CD4-positive, alpha-beta T cell (primary cell): ENCODE measurements at regions not wholly inside any gene's neighbourhood (a gene's known extent, or its start where the extent isn't known, plus 50 kb on each side); places are given as distances from the start of the nearest gene placed in this dataset.

Experiments used
- ATAC-seq: fragments of 200-7000 bp; cut with Tn5 transposase; one replicate; pipeline ENCODE4 v1.10.0; 2022; ENCODE audit warnings: mild to moderate bottlenecking; ENCODE audit not compliant: poor library complexity
- CTCF ChIA-PET: fragments of 350-600 bp; sonication (Branson Sonifier 250); formaldehyde crosslinking; loops from one replicate; lab custom pipeline; 2021; ENCODE audit warnings: antibody characterized with exemption, inconsistent platforms; lab: Charles Lee
- POLR2A ChIA-PET: fragments of 350-600 bp; sonication (Branson Sonifier 250); formaldehyde crosslinking; loops from one replicate; lab custom pipeline; 2021; ENCODE audit warnings: antibody characterized with exemption, inconsistent platforms; lab: Charles Lee
- DNase-seq, 14 experiments: peaks; one replicate each; pipeline ENCODE4 v3.0.0-alpha.2; 2013 to 2020; ENCODE audit warnings: mixed read lengths in 2 of 14
- H3K27ac ChIP-seq, 2 donors: one replicate each; pipeline versions ENCODE4 v1.5.1 to v1.7.0; 2013; ENCODE audit warnings: low read length in 2 of 2, low read depth in 1 of 2, mild to moderate bottlenecking in 1 of 2
- H3K27me3 ChIP-seq, 2 experiments: 1 replicate in 1 of 2; 2 replicates in 1 of 2; pipeline versions ENCODE4 v1.6.1 to v1.7.0; 2013; ENCODE audit warnings: low read length in 2 of 2, control low read depth in 1 of 2, mild to moderate bottlenecking in 1 of 2, moderate library complexity in 1 of 2; ENCODE audit not compliant: insufficient read depth in 2 of 2, control insufficient read depth in 1 of 2
- H3K36me3 ChIP-seq: one replicate; pipeline ENCODE4 v1.6.1; 2013; ENCODE audit warnings: low read length, control low read depth; ENCODE audit not compliant: insufficient read depth
- H3K4me1 ChIP-seq: one replicate; pipeline ENCODE4 v1.6.1; 2013; ENCODE audit warnings: low read length, control low read depth; ENCODE audit not compliant: insufficient read depth
- H3K4me3 ChIP-seq: one replicate; pipeline ENCODE4 v1.5.1; 2013; ENCODE audit warnings: mild to moderate bottlenecking, low read length, moderate library complexity
- H3K9me3 ChIP-seq, 2 experiments: 1 replicate in 1 of 2; 2 replicates in 1 of 2; pipeline versions ENCODE4 v1.6.1 to v1.7.0; 2013; ENCODE audit warnings: low read length in 2 of 2, mild to moderate bottlenecking in 2 of 2, control low read depth in 1 of 2, moderate library complexity in 1 of 2; ENCODE audit not compliant: control insufficient read depth in 1 of 2, insufficient read depth in 1 of 2
- H3K27ac Mint-ChIP-seq: one replicate; pipeline ENCODE4 v1.8.0; 2020; ENCODE audit warnings: mixed read lengths
- H3K27me3 Mint-ChIP-seq: one replicate; pipeline ENCODE4 v1.8.0; 2021; ENCODE audit warnings: mixed read lengths
- H3K36me3 Mint-ChIP-seq: one replicate; pipeline ENCODE4 v1.8.0; 2021; ENCODE audit warnings: low read depth, mixed read lengths
- H3K4me1 Mint-ChIP-seq: one replicate; pipeline ENCODE4 v1.8.0; 2021; ENCODE audit warnings: low read depth, mixed read lengths
- H3K4me3 Mint-ChIP-seq: one replicate; pipeline ENCODE4 v1.8.0; 2020; ENCODE audit warnings: mild to moderate bottlenecking, mixed read lengths
- H3K9me3 Mint-ChIP-seq: one replicate; pipeline ENCODE4 v1.8.0; 2020; ENCODE audit warnings: mixed read lengths
- intact Hi-C, 2 experiments: fragments of 100-400 bp; cut with DNase I in 1 of 2; cut with micrococcal nuclease in 1 of 2; formaldehyde crosslinking; loops; one replicate each; pipeline versions ENCODE4 v1.15.1 to v1.9.0; 2023 to 2025; cut with DNase I, micrococcal nuclease
- TF ChIP-seq, protein P1 (sequence below): fragments of 200-600 bp; IDR thresholded peaks from one replicate; pipeline ENCODE4 v1.8.0; 2022; ENCODE audit warnings: antibody characterized with exemption, mild to moderate bottlenecking

DNA sequence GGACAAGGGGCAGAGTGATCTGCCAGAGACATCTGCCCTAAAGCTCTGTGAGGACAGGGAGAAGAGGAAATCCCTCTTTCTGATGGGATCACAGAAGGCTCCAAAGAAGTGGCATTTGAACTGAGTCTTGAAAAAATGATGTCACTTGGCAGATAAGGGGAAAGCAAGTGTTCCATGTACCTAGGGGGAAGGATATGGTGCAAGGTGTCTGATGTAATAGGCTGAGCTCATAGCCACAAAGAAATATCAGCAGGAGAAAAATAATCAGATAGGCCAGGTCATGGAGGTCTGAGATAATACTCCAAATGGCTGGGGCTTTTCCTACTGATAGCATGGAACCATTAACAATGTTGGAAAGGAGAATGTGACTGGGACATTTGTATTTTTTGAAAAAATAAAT is 468.4 kb upstream of the MDFIC2 start:
- ChIA-PET CTCF (no interaction called here), POLR2A (no interaction called here)
- peaks cover 2% of the 10 kb centered on the region for H3K9me3 Mint-ChIP-seq
- no peak overlapping the region for H3K4me3 ChIP-seq
- no peak overlapping the region for H3K27ac ChIP-seq
- H3K9me3 ChIP-seq = no peaks in the 10 kb centered on the region
- no peaks in the 10 kb centered on the region for H3K36me3 Mint-ChIP-seq
- no peak overlapping the region for H3K27ac Mint-ChIP-seq
- peaks cover 4% of the 10 kb centered on the region for H3K27me3 Mint-ChIP-seq
- TF ChIP-seq, protein P1, sequence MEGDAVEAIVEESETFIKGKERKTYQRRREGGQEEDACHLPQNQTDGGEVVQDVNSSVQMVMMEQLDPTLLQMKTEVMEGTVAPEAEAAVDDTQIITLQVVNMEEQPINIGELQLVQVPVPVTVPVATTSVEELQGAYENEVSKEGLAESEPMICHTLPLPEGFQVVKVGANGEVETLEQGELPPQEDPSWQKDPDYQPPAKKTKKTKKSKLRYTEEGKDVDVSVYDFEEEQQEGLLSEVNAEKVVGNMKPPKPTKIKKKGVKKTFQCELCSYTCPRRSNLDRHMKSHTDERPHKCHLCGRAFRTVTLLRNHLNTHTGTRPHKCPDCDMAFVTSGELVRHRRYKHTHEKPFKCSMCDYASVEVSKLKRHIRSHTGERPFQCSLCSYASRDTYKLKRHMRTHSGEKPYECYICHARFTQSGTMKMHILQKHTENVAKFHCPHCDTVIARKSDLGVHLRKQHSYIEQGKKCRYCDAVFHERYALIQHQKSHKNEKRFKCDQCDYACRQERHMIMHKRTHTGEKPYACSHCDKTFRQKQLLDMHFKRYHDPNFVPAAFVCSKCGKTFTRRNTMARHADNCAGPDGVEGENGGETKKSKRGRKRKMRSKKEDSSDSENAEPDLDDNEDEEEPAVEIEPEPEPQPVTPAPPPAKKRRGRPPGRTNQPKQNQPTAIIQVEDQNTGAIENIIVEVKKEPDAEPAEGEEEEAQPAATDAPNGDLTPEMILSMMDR = no peak
- DNase-seq (no peak), ATAC-seq (no peak)
- no peaks in the 10 kb centered on the region for H3K27me3 ChIP-seq
- intact Hi-C loops = no loop called here
- H3K36me3 ChIP-seq = no peaks in the 10 kb centered on the region
- no peaks in the 10 kb centered on the region for H3K4me1 Mint-ChIP-seq
- no peaks in the 10 kb centered on the region for H3K4me1 ChIP-seq
- no peak overlapping the region for H3K4me3 Mint-ChIP-seq

DNA sequence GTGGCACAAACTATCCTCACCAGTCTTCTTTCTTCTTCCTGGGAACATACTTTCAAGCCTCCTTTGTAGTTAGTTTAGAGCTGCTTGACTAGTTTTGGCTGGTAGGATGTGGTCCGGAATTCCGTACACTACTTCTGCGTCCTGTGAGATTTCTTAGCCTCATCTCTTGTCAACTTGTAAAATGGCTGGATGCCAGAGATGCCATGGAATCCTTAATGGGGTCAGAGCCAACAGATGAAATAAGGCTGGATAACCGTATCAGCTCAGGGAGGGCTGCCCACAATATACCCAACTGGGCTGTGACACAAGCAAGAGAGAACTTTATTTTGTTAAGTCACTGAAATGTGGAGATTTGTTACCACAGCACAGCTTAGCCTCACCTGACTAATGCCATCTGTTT is 466.9 kb upstream of the MDFIC2 start:
- ChIA-PET CTCF (interaction anchor here (1.4 kb wide), 1 partner anchor 9 kb away, joined by 3 read pairs; no protein-coding TSS in a partner anchor), POLR2A (no interaction called here)
- no peaks in the 10 kb centered on the region for H3K4me1 ChIP-seq
- TF ChIP-seq, protein P1 = no peak
- peaks cover 0 to 12% of the 10 kb centered on the region in 2 experiments for H3K27me3 ChIP-seq
- Mint-ChIP-seq H3K27me3 (peaks cover 8% of the 10 kb centered on the region), H3K36me3 (no peaks in the 10 kb centered on the region), H3K27ac (no peak overlapping the region), H3K4me3 (no peak overlapping the region), H3K9me3 (peaks cover 2% of the 10 kb centered on the region), H3K4me1 (no peaks in the 10 kb centered on the region)
- H3K27ac ChIP-seq = no peak overlapping the region
- ATAC-seq (no peak), DNase-seq (no peak)
- intact Hi-C loops = no loop called here
- H3K4me3 ChIP-seq = no peak overlapping the region
- no peaks in the 10 kb centered on the region for H3K36me3 ChIP-seq
- no peaks in the 10 kb centered on the region for H3K9me3 ChIP-seq

DNA sequence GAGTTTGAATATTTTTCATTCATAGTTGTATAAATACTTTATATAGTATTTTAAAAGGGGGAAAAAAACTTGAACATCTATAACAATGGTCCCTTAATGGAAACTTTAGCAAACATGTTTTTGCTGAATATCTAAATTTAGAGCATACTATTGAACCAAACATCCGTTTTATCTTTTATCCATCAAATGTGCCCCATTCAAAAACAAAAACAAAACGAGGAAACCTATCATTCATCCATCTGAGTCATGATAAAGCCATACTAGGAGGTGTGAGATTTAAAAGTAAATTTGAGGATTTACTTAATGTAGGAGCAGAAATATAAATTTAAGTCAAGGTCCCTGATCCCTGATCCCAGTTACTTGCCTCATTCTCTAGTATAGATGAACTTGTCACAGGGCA is 463.6 kb upstream of the MDFIC2 start:
- H3K4me3 Mint-ChIP-seq = no peak overlapping the region
- intact Hi-C loops = no loop called here
- CTCF ChIA-PET = no interaction called here

More for the DNA sequence above, 463.6 kb upstream of the MDFIC2 start:
- H3K27ac Mint-ChIP-seq = no peak overlapping the region
- peaks cover 12% of the 10 kb centered on the region for H3K27me3 Mint-ChIP-seq
- POLR2A ChIA-PET = no interaction called here
- peaks cover 0 to 13% of the 10 kb centered on the region in 2 experiments for H3K27me3 ChIP-seq
- H3K9me3 Mint-ChIP-seq = no peaks in the 10 kb centered on the region
- no peak overlapping the region for H3K4me3 ChIP-seq
- no peaks in the 10 kb centered on the region for H3K36me3 ChIP-seq
- H3K4me1 ChIP-seq = no peaks in the 10 kb centered on the region
- no peak for DNase-seq
- H3K36me3 Mint-ChIP-seq = no peaks in the 10 kb centered on the region
- TF ChIP-seq, protein P1 = no peak
- H3K27ac ChIP-seq = no peak overlapping the region
- no peak for ATAC-seq
- no peaks in the 10 kb centered on the region for H3K4me1 Mint-ChIP-seq
- no peaks in the 10 kb centered on the region for H3K9me3 ChIP-seq
